ENCODE measurements at regions not wholly inside any gene's neighbourhood (a gene's known extent, or its start where the extent isn't known, plus 50 kb on each side); places are given as distances from the start of the nearest gene placed in this dataset.
"Not testable (repeated sequence)": the region's sequence is repeated elsewhere in the genome, so short reads cannot be mapped to it uniquely, and the experiment has no call there.

GRCh38 chr5:145632701-145633100 is 202.4 kb downstream of the PRELID2 start:
- no peak overlapping the region for H3K4me3 ChIP-seq (replicated peaks; ENCODE audit: low read depth, low read length)
- DNase-seq (ENCODE audit: extremely low read depth, low read depth): no peak
- TF ChIP-seq, protein P1, sequence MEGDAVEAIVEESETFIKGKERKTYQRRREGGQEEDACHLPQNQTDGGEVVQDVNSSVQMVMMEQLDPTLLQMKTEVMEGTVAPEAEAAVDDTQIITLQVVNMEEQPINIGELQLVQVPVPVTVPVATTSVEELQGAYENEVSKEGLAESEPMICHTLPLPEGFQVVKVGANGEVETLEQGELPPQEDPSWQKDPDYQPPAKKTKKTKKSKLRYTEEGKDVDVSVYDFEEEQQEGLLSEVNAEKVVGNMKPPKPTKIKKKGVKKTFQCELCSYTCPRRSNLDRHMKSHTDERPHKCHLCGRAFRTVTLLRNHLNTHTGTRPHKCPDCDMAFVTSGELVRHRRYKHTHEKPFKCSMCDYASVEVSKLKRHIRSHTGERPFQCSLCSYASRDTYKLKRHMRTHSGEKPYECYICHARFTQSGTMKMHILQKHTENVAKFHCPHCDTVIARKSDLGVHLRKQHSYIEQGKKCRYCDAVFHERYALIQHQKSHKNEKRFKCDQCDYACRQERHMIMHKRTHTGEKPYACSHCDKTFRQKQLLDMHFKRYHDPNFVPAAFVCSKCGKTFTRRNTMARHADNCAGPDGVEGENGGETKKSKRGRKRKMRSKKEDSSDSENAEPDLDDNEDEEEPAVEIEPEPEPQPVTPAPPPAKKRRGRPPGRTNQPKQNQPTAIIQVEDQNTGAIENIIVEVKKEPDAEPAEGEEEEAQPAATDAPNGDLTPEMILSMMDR (IDR thresholded peaks at IDR 0.05; ENCODE audit: low read depth, low read length, missing control alignments): no peak

DNA sequence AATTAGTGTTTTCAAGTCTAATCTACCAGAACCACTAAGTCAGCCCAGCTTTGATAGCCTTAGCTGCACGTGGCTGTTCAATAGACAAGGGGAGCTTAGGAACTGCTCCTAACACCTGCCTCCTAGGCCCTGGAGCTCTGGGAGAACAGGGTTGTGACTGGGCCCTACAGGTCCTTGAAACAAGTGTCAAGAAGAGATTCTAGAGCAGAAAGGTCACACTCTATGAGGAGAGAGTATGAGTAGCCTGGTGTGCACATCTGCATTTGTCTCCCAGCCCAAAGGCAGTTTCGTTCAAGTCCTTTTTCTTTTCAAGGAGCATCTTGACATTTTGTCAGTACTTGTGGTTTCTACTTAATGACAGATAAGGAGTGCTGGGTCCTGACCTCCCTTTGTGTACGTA is 206.1 kb downstream of the PRELID2 start:
- H3K4me3 ChIP-seq (replicated peaks; ENCODE audit: low read depth, low read length): no peak overlapping the region
- TF ChIP-seq, protein P1 (IDR thresholded peaks at IDR 0.05; ENCODE audit: low read depth, low read length, missing control alignments): no peak
- no peak for DNase-seq (ENCODE audit: extremely low read depth, low read depth)

- no peak for DNase-seq (ENCODE audit: extremely low read depth, low read depth)
- TF ChIP-seq, protein P1 (IDR thresholded peaks at IDR 0.05; ENCODE audit: low read depth, low read length, missing control alignments): no peak
Measured at GRCh38 chr5:145628525-145628924, 206.6 kb downstream of the PRELID2 start.

DNA sequence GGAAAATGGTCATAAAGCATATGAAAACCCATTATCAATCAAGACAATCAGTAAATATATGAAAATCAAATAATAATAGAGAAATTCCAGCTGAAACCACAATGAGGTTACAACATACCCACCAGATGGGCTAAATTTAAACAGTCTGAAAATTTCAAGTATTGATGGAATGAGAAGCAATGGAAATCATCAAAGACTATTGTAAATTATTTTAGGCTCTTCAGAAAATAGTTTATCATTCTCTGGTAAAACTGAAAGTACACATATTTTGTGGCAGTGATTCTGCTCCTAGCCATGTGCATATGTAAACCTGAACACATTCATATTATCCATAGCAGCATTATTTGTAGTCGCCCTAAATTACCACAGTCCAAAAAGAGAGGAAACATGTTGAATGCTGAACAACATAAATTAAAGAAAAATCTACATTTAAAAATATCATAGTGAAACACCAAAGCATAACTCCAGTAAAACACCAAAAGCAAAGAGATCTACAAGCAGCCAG is 215.3 kb downstream of the PRELID2 start:
- TF ChIP-seq, protein P1 (IDR thresholded peaks at IDR 0.05; ENCODE audit: low read depth, low read length, missing control alignments): no peak
- no peak overlapping the region for H3K4me3 ChIP-seq (replicated peaks; ENCODE audit: low read depth, low read length)
- DNase-seq (ENCODE audit: extremely low read depth, low read depth): no peak

More at GRCh38 chr5:145628525-145628924, 206.6 kb downstream of the PRELID2 start:
- H3K4me3 ChIP-seq (replicated peaks; ENCODE audit: low read depth, low read length): no peak overlapping the region

- not testable (repeated sequence) for DNase-seq (ENCODE audit: extremely low read depth, low read depth); H3K4me3 ChIP-seq (replicated peaks; ENCODE audit: low read depth, low read length)
Measured at GRCh38 chr5:145616739-145617138, 218.4 kb downstream of the PRELID2 start.

DNA sequence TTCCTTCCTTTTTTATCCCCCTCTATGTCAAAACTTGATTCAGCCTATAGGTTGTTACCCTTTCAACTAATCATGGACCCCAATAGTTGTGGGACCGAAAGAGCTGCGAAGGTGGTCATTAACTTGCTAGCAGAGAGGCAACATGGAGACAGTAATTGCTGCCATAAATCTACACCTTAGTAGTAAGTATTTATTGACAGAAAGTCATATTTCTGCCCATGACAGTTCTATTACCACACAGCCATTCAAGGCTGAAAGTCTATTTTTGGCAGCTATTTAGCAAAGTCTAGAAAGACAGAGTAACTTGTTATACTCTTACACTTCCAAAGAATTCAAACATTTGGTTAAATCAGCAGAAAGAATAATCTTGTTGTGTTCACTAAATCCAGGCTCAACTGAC is 236.2 kb downstream of the PRELID2 start:
- H3K4me3 ChIP-seq (replicated peaks; ENCODE audit: low read depth, low read length): no peak overlapping the region
- DNase-seq (ENCODE audit: extremely low read depth, low read depth): no peak
- TF ChIP-seq, protein P1 (IDR thresholded peaks at IDR 0.05; ENCODE audit: low read depth, low read length, missing control alignments): no peak

DNA sequence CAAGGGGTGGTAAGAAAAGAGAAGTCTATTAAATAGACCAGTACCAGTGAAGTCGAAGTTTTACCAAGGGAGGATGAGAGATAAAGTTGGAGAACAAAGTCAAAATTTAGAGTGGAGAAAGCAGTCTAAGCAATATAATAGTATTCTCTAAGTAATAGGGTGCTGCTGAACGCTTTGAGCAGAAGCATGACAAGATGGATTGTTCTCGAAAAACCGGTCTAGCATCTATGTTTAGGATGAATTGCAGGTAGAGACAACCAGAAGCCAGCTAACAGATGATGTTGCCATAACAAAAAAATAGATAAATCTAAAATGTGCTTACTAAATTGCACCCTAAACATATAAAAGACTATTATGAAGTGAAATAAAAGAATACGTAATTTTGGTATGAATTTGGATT is 237.0 kb downstream of the PRELID2 start:
- TF ChIP-seq, protein P1 (IDR thresholded peaks at IDR 0.05; ENCODE audit: low read depth, low read length, missing control alignments): no peak
- no peak overlapping the region for H3K4me3 ChIP-seq (replicated peaks; ENCODE audit: low read depth, low read length)
- DNase-seq (ENCODE audit: extremely low read depth, low read depth): no peak

Data from HFF-Myc (cell line).